Right lobe of liver (tissue), 6 donors: ENCODE measurements at regions not wholly inside any gene's neighbourhood (a gene's known extent, or its start where the extent isn't known, plus 50 kb on each side); places are given as distances from the start of the nearest gene placed in this dataset.
A peak's percentile ranks its signal among the peaks of the same experiment; 100 is the strongest.

Source experiments
- ATAC-seq, 4 donors: fragments of 200-7000 bp; cut with Tn5 transposase; one replicate each; pipeline ENCODE4 v1.9.1; 2020; ENCODE audit warnings: mild to moderate bottlenecking in 4 of 4, moderate library complexity in 4 of 4
- DNase-seq, 3 donors: peaks; one replicate each; pipeline ENCODE4 v3.0.0-alpha.2; 2020
- H3K27ac ChIP-seq, 3 donors: fragments of 200-600 bp; one replicate each; pipeline ENCODE4 v1.8.0; 2022
- H3K27me3 ChIP-seq, 2 donors: fragments of 200-600 bp; one replicate each; pipeline ENCODE4 v1.8.0; 2022
- H3K36me3 ChIP-seq, 4 donors: fragments of 200-600 bp; sonication (generic) in 1 of 4; one replicate each; pipeline versions ENCODE4 v1.5.1 to v1.8.0; 2017 to 2022; ENCODE audit warnings: control low read depth in 1 of 4
- H3K4me1 ChIP-seq, 4 donors: fragments of 200-600 bp; sonication (generic) in 1 of 4; one replicate each; pipeline versions ENCODE4 v1.5.1 to v1.8.0; 2017 to 2022; ENCODE audit warnings: control low read depth in 1 of 4
- H3K4me3 ChIP-seq, 3 donors: fragments of 200-600 bp; one replicate each; pipeline ENCODE4 v1.8.0; 2022
- H3K9me3 ChIP-seq, 4 donors: fragments of 200-600 bp; sonication (generic) in 1 of 4; one replicate each; pipeline versions ENCODE4 v1.5.1 to v1.8.0; 2017 to 2022; ENCODE audit warnings: control low read depth in 1 of 4
- CTCF ChIP-seq, 4 donors: fragments of 200-600 bp in 3 of 4; fragments of 450-650 bp in 1 of 4; IDR thresholded peaks; one replicate each; pipeline versions ENCODE4 v1.5.1 to v1.8.0; 2016 to 2022; ENCODE audit warnings: antibody characterized with exemption in 4 of 4, mild to moderate bottlenecking in 2 of 4
- POLR2A ChIP-seq: fragments of 450-650 bp; IDR thresholded peaks from one replicate; pipeline ENCODE4 v1.6.1; 2017; ENCODE audit warnings: antibody characterized with exemption, mild to moderate bottlenecking
- WGBS: methylation state at CpG from one replicate; pipeline ENCODE4 v1.1.6; 2018; ENCODE audit warnings: low coverage, low lambda C conversion rate; ENCODE audit not compliant: insufficient coverage; ENCODE audit errors: missing lambda C conversion rate; 5-methylcytosine and 5-hydroxymethylcytosine counted together
- intact Hi-C, 2 donors: fragments of 100-400 bp; cut with DNase I; formaldehyde crosslinking; loops; one replicate each; pipeline versions ENCODE4 v1.11.2 to v1.14.1; 2022
- donor health status: DM: no; HTN: yes; CAD: no.
- donor health status: DM: no; HTN: no; CAD: no.
- donor health status: DM: no; HTN: no; CAD: no.
- donor health status: DM: no; HTN: yes; CAD: no.
- donor health status: DM: no; HTN: yes; CAD: no.

- H3K4me3 ChIP-seq: no peak overlapping the region
- intact Hi-C loops: no loop called here
- ATAC-seq (no peak), DNase-seq (no peak)
- H3K4me1 ChIP-seq: peaks cover 0 to 6% (median 0%) of the 10 kb centered on the region in 4 donors
- H3K36me3 ChIP-seq: no peaks in the 10 kb centered on the region
- no peak for TF ChIP-seq POLR2A
- no peak for TF ChIP-seq CTCF (IDR thresholded peaks at IDR 0.05)
- H3K9me3 ChIP-seq: no peaks in the 10 kb centered on the region
- no peaks in the 10 kb centered on the region for H3K27me3 ChIP-seq
- 72% methylated on average over 5 of the region's 5 CpGs for WGBS
- no peak overlapping the region for H3K27ac ChIP-seq
Measured at GRCh38 chr2:18238209-18238608, 322.2 kb downstream of the RDH14 start.

DNA sequence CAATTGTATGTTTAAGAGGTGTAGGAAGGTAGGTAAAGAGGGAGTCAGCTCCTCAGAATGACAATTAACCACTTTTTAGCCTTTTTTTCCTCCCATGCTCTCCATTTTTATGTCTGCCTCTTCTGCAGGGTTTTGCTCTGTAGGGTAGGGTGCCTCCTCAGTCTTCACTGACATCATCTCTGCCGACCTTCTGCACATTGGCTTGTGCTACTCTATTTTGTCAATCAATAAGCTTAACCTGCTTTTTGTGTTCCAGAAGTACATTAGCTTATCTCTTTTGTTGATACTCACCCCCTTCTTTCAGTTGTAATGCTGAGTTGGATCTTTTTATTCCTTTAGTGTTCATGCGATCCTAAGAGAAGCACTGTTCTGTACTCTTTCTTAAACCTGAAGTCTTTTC, 323.2 kb downstream of the RDH14 start:
- Histone ChIP-seq H3K36me3 (no peaks in the 10 kb centered on the region), H3K27ac (no peak overlapping the region), H3K4me3 (no peak overlapping the region), H3K27me3 (no peaks in the 10 kb centered on the region), H3K9me3 (no peaks in the 10 kb centered on the region), H3K4me1 (peaks cover 0 to 13% (median 0%) of the 10 kb centered on the region in 4 donors)
- peak; percentile 43 to 88 (median 68) for ATAC-seq
- 29% methylated on average over 2 of the region's 2 CpGs for WGBS
- DNase-seq: no peak
- no peak for TF ChIP-seq POLR2A
- no peak for TF ChIP-seq CTCF (IDR thresholded peaks at IDR 0.05)
- intact Hi-C loops: no loop called here

- 9% methylated on average over 3 of the region's 3 CpGs for WGBS
- H3K27me3 ChIP-seq: no peaks in the 10 kb centered on the region
- no peaks in the 10 kb centered on the region for H3K36me3 ChIP-seq
- H3K4me3 ChIP-seq: no peak overlapping the region
- no peak overlapping the region for H3K27ac ChIP-seq
- TF ChIP-seq CTCF (IDR thresholded peaks at IDR 0.05) (no peak), POLR2A (no peak)
- no peaks in the 10 kb centered on the region for H3K9me3 ChIP-seq
- DNase-seq (no peak), ATAC-seq (peak in 3 of 4 donors; percentile 69 to 83 (median 79))
- peaks cover 0 to 13% (median 0%) of the 10 kb centered on the region in 4 donors for H3K4me1 ChIP-seq
- intact Hi-C loops: no loop called here
Measured at GRCh38 chr2:18232731-18233438, 327.6 kb downstream of the RDH14 start.

DNA sequence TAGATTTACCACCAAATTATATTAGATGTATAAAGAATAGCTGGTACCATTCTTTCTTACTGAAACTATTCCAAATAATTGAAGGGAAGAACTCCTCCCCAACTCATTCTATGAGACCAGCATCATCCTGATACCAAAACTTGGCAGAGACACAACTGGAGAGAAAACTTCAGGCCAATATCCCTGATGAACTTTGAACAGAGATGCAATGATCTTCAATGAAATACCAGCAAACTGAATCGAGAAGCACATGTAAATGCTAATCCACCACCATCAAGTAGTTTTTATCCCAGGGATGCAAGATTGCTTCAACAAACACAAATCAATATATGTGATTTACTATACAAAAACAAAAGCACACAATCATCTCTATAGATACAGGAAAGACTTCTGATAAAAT, 329.8 kb downstream of the RDH14 start:
- Histone ChIP-seq H3K9me3 (no peaks in the 10 kb centered on the region), H3K27ac (no peak overlapping the region), H3K4me3 (no peak overlapping the region), H3K36me3 (no peaks in the 10 kb centered on the region), H3K27me3 (no peaks in the 10 kb centered on the region), H3K4me1 (peaks cover 0 to 13% (median 0%) of the 10 kb centered on the region in 4 donors)
- no peak for DNase-seq
- ATAC-seq: peak in 2 of 4 donors; percentile 43 to 70
- WGBS: 29% methylated on average over 1 of the region's 1 CpG
- TF ChIP-seq POLR2A: no peak
- no peak for TF ChIP-seq CTCF (IDR thresholded peaks at IDR 0.05)
- intact Hi-C loops: no loop called here
